RWPE1 (cell line): ENCODE measurements at regions not wholly inside any gene's neighbourhood (a gene's known extent, or its start where the extent isn't known, plus 50 kb on each side); places are given as distances from the start of the nearest gene placed in this dataset.

Experiments used
- CTCF ChIA-PET: fragments of 350-600 bp; sonication (Branson Sonifier 250); formaldehyde crosslinking; extraction: SDS; loops from one replicate; lab custom pipeline; 2021; lab: Yijun Ruan, JAX
- POLR2A ChIA-PET: fragments of 400-600 bp; formaldehyde crosslinking; extraction: SDS; loops from one replicate; lab custom pipeline; 2020; ENCODE audit warnings: antibody characterized with exemption; ENCODE audit not compliant: low non-redundant PET; lab: Yijun Ruan, JAX
- DNase-seq: peaks from one replicate; pipeline ENCODE4 v3.0.0; 2012; ENCODE audit warnings: low spot score
- H3K27ac ChIP-seq: fragments of 450-650 bp; 2 replicates; pipeline ENCODE4 v1.5.1; 2017
- TF ChIP-seq, protein P1 (sequence below): fragments of 450-650 bp; conservative IDR thresholded peaks from 2 replicates; pipeline ENCODE4 v1.5.1; 2017; ENCODE audit warnings: low read depth, mild to moderate bottlenecking

DNA sequence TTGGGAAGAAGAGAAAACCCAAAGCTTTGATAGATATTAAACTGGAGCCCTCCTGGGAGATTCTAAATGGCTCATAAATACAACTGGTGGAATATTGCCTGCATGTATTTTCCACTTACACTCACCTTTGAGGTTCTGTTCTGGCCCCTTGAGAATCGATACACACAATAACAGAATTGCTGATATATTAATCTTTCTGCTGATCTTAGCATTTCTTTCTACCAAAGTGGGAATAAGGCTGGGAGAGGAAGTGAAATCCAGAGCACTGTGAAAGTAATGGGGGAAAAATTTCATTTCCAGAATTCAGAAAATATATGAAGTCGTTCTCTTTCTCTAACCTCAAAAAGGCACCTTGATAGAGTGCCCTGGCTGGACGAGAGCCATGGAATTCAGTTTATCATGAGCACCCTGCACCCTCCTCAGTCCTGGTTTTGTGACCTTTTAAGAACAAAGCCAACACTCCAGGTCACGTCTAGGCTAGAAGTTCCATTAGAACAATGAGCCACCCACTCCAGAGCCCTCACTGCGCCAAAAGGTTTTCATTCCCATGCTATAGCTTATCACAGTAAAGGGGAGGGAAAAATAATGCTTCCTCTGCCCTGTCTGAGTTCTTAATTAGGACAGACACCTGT lies 244.5 kb downstream of the CD83 start:
- TF ChIP-seq, protein P1, sequence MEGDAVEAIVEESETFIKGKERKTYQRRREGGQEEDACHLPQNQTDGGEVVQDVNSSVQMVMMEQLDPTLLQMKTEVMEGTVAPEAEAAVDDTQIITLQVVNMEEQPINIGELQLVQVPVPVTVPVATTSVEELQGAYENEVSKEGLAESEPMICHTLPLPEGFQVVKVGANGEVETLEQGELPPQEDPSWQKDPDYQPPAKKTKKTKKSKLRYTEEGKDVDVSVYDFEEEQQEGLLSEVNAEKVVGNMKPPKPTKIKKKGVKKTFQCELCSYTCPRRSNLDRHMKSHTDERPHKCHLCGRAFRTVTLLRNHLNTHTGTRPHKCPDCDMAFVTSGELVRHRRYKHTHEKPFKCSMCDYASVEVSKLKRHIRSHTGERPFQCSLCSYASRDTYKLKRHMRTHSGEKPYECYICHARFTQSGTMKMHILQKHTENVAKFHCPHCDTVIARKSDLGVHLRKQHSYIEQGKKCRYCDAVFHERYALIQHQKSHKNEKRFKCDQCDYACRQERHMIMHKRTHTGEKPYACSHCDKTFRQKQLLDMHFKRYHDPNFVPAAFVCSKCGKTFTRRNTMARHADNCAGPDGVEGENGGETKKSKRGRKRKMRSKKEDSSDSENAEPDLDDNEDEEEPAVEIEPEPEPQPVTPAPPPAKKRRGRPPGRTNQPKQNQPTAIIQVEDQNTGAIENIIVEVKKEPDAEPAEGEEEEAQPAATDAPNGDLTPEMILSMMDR: no peak
- CTCF ChIA-PET: no interaction called here
- no peak for DNase-seq
- POLR2A ChIA-PET: no interaction called here
- no peak overlapping the region for H3K27ac ChIP-seq

DNA sequence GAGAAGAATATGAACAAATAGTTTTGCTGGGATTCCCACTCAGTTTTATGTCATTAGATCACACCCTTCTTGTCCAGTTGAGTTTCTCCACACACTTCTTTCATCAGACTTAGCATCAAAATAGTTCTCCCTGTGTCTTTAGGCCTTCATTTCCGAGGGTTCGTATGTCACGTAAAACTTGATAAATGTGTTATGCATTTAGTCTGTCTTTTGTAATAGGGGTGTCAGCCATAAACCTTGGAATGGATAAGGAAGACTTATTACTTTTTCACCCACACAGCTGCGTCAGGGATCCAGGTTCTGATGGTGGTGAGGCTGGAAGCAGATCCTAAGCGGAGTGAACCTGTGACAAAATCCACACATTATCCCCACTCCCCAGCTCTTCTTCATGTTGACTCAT lies 246.8 kb downstream of the CD83 start:
- ChIA-PET POLR2A (no interaction called here), CTCF (no interaction called here)
- TF ChIP-seq, protein P1: no peak
- no peak for DNase-seq
- H3K27ac ChIP-seq: no peak overlapping the region

DNA sequence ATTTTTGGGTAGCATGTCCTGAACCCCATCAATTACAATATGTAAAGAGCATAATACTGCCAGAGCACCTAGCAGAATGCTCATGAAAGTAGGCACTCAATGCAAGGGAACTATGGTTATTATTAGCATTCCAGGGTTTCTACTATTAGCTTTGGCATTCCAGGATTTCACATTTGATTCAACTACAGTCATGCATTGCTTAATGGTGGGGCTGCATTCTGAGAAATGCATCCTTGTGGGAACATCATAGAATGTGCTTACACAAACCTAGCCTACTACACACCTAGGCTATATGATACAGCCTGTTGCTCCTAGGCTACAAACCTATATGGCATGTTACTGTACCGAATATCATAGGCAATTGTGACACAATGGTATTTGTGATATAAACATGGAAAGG lies 247.8 kb downstream of the CD83 start:
- CTCF ChIA-PET: no interaction called here
- TF ChIP-seq, protein P1: no peak
- no peak for DNase-seq
- H3K27ac ChIP-seq: no peak overlapping the region
- POLR2A ChIA-PET: no interaction called here

DNA sequence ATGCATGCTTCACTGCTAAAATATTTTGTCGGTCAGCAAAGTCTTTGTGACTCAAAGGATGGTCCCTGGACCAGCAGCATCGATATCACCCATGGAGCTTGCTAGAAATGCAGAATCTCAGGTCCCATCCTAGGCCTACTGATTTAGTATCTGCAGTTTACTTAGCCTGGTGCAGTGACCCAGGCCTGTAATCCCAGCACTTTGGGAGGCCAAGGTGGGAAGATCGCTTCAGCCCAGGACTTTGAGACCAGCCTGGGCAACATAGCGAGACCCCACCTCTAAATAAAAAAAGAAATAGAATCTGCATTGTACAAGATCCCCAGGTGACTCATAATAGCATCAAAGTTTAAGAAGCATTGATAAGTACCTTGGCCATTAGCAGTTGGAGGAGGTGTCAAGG lies 248.7 kb downstream of the CD83 start:
- CTCF ChIA-PET: no interaction called here
- POLR2A ChIA-PET: no interaction called here
- no peak for DNase-seq
- TF ChIP-seq, protein P1: no peak
- H3K27ac ChIP-seq: no peak overlapping the region

DNA sequence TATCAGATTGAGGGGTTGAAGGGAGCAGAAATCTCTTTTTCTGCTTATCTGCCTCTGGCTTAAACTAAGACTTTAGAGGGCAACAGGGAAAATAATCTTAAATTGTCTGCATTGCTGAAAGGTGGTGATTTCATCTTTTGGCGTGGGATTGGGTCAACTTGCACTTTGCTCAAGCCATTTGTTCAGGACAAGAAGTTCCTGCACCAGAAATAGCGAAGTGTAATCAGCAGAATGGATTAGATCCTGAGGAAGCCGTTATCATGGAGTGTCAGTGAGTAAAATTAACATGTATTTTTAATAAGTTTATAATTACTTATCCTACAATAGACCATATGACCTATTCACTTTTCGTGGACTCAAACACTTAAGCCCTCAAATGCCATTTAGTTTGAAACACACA lies 249.3 kb downstream of the CD83 start:
- TF ChIP-seq, protein P1: no peak
- POLR2A ChIA-PET: no interaction called here

DNA sequence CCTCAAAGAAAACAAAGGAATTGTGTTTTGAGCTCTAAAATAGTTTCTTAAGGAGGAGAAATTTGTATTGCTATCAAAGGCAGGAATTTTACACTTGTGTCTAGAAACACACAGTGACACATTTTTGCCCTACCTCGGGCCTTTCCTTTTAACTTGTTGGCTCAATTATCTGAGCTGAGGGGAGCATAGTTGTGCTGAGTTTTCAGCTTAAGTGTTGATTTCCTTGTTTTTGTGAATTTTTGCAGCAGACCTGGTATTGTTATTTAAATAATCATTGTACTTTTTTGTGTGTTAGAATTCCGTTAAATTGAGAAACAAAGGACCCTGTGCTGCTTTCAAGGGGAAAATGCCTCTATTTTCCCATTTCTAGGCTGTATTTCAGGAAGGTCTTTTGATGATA lies 249.7 kb downstream of the CD83 start:
- TF ChIP-seq, protein P1: no peak
- no peak for DNase-seq
- POLR2A ChIA-PET: no interaction called here
- CTCF ChIA-PET: no interaction called here
- no peak overlapping the region for H3K27ac ChIP-seq

More for the DNA sequence above, 249.3 kb downstream of the CD83 start:
- CTCF ChIA-PET: no interaction called here
- no peak for DNase-seq
- H3K27ac ChIP-seq: no peak overlapping the region
